Anterior cingulate cortex (tissue), 58 donors: ENCODE measurements at regions not wholly inside any gene's neighbourhood (a gene's known extent, or its start where the extent isn't known, plus 50 kb on each side); places are given as distances from the start of the nearest gene placed in this dataset.
"Not testable (repeated sequence)": the region's sequence is repeated elsewhere in the genome, so short reads cannot be mapped to it uniquely, and the experiment has no call there.

Source experiments
- DNase-seq, 58 donors: peaks; one replicate each; lab custom pipeline; 2025; lab: John Stamatoyannopoulos, UW

DNA sequence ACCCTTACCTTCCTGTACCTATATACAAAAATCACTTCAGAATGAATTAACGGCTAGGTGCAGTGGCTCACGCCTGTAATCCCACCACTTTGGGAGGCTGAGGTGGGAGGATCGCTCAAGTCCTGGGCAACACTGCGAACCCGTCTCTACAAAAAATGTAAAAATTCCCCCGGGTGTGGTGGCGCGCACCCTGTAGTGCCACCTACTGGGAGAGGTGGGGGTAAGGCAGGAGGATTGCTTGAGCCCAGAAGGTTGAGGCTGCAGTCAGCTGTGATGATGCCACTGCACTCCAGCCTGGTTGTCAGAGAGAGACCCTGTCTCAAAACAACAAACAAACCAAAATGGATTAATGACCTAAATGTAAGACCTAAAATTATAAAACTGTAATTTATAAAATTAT, 307.6 kb downstream of the SPATA31A1 start:
- DNase-seq, result not testable (repeated sequence)

DNA sequence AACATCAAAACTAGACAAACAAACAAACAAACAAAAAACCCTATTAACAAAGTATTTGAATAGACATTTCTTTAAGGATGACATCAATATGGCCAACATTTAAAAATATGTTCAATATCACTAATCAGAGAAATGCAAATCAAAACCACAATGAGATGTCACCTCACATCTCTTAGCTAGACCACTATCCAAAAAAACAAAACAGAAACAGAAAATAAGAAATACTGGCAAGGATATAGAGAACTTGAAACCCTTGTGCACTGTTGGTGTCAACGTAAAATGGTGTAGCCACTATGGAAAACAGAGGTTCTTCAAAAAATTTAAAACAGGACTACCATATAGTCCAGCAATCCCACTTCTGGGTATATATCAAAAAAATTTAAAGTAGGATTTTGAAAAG, 308.2 kb downstream of the SPATA31A1 start:
- DNase-seq, result not testable (repeated sequence)

DNA sequence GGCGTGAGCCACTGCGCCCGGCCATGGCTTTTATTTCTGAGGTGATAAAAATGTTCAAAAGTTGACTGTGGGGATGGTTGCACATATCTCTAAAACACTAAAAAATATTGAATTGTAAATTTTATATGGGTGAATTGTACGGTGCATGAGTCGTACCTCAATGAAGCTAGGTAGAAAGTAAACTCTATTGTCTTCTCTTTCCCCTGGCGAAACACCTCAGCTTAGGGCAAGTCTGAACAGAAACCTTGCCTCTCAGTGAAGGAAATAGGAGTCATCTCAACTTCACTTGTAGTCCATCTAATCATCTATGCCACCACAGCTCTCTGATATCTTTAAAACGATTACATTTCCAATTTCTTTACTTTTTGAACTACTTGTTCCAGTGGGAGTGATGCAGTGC, 309.6 kb downstream of the SPATA31A1 start:
- not testable (repeated sequence) for DNase-seq

DNA sequence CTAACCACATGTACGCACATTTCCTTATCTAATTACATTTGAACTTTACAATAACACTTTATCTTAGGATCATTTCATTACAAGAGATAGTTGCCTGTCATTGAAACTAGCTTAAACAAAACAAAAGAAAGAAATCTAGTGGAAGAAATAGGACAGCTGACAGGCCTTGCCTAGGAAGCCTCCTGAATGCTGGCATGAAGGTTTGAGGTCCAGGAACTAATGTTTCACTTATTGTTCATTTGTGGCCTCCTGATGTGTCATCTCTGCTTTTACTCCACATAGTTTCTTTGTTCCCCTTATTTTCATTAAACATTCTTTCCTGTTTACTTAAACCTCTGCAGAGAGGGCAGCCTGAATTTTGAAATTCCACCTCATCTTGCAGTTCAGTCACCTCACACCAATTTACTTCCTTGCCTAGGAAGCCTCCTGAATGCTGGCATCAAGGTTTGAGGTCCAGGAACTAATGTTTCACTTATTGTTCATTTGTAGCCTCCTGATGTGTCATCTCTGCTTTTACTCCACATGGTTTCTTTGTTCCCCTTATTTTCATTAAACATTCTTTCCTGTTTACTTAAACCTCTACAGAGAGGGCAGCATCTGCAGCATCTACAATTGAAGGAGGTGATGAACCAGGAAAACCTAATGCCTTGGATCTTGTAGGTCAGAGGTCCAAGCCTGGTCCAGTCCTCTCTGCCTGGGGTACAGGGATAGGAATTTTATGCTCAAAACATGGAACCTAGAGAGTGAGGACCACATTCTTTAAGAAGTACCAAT, 319.2 kb downstream of the SPATA31A1 start:
- not testable (repeated sequence) for DNase-seq

DNA sequence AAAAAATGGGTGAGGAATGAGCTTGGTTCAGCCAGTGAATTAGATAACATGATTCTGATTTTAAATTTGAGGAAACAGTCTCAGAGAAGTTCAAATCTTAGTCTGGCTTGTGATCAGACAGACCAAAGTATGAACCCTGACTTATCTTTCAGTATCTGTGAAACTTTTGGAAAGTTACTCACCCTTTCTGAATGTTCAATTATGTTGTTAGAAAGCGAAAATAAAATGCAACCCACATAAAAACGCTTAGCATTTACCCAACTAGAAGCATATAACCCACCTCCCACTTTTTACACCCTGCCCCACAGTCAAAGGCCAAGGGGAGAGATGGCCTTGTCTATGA, 319.7 kb downstream of the SPATA31A1 start:
- DNase-seq, result not testable (repeated sequence)

DNA sequence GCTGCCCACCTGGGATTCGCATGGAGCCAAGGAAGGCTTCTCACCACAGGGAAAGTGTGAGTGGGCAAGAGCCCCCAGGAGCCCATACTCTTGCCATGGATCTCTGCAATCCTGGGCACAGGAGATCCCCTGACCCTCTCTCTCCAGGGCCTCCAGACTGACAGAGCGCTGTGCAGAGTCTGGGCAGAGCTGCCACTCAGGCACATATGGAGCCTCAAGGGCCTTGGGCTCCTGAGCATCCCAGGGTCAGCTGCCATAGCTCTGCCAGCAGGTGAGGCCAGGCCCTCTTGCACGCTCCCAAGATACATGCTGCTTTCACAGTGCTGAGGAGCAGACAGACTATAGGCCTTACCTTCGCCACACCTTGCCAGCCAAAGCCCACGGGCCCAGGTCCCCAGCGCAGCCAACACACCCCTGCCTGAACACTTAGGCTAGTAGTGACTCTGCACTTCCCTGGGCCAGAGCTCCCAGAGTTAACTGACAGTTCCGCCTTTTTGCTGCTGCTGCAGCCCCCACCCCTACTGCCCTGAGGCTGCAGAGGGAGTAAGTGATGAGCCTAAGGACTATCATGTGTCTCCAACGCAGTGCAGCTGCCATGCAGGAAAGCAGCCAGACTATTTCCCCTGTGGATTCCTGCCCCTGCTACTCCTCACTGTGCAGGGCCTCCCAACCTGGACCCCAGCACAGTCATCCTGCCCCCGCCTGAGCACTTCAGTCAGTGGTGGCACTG, 323.2 kb downstream of the SPATA31A1 start:
- not testable (repeated sequence) for DNase-seq

DNA sequence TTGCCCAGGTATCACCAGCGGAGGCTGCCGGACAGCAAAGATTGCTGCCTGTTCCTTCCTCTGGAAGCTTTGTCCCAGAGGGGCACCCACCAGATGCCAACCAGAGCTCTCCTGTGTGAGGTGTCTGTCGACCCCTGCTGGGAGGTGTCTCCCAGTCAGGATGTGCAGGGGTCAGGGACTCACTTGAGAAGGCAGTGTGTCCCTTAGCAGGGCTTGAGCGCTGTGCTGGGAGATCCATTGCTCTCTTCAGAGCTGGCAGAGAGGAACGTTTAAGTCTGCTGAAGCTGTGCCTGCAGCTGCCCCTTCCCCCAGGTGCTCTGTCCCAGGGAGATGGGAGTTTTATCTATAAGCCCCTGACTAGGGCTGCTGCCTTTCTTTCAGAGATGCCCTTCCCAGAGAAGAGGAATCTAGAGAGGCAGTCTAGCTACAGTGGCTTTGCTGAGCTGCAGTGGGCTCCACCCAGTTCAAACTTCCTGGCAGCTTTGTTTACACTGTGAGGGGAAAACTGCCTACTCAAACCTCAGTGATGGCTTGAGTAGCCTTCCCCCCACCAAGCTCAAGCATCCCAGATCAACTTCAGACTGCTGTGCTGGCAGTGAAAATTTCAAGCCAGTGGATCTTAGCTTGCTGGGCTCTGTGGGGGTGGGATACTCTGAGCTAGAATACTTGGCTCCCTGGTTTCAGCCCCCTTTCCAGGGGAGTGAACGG, 325.4 kb downstream of the SPATA31A1 start:
- DNase-seq, result not testable (repeated sequence)

DNA sequence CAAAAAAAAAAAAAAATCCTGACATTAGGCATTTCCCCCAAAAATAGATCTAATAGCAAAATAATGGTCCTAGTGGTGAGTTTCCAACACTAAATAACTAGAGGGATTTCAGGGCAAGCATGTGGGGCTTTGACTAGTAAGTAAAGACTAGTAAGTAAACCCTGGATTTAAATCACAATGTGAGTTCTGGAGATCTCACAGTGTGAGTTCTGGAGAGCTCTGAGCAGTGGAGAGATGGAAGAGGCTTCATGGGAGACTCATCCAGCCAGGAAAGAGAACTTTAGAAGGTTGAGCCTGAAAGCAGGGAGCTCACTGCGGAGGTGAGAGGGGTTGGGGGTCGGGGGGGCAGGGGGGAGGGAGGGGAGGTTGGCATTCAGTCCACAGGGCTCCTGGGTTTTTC, 373.4 kb downstream of the SPATA31A1 start:
- not testable (repeated sequence) for DNase-seq

DNA sequence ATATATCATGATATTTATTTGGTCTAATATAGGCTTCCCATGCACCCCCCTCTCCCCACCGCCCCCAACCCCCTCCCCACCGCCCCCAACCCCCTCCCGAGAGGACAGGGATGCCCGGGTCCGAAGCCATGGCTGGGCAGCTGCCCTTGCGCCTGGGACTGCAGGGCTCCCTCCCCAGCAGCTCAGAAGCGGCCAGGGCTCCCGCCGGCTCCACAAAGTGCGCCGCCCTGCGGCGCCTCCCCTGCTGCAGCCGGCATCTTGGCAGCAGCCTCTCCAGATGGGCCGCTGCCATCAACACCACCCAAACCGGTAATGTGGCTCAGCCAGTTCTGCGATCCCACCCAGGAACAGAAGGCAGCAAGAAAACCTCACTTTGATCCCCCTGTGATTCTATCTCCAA, 389.4 kb downstream of the SPATA31A1 start:
- DNase-seq, result not testable (repeated sequence)

DNA sequence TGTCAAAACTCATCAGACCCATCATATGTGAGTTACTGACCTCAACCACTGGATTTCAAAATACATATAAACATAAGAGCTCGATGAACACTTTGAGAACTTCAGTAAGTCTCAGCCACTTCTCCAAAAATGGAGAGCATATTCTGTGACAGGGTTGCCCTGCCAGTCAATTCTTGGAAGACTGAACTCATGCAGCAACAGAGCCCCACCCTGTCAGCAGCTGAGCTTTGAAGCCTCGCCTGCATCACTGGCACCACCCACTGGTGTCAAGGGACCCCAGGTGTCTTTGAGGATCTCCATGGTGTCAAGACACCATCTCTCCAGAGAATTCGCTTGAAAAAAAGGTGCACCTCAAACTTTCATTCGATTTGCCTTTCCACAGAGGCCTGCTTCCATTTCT, 420.1 kb downstream of the SPATA31A1 start:
- not testable (repeated sequence) for DNase-seq

GRCh38 chr9:39791356-39791755, 435.9 kb downstream of the SPATA31A1 start:
- not testable (repeated sequence) for DNase-seq

DNA sequence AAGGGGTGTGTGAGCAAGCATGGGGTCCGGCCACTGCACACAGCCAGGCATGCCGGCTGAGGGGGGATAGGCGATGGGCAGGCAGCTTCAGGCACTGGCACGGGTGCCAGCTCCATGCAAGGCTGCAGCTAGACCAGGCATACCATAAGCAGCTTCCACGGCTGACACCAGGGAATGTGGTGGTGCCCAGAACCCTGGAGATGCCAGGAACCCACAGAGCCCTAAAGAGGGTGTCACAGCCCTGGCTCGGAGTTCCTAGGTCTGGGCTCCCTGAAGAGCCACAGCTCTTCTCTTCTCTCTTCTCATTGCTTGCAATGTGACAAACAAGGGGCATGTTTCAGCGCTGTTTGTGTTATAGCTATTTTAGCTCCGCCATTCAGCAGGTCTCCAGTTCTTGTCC, 442.5 kb downstream of the SPATA31A1 start:
- DNase-seq, result not testable (repeated sequence)

DNA sequence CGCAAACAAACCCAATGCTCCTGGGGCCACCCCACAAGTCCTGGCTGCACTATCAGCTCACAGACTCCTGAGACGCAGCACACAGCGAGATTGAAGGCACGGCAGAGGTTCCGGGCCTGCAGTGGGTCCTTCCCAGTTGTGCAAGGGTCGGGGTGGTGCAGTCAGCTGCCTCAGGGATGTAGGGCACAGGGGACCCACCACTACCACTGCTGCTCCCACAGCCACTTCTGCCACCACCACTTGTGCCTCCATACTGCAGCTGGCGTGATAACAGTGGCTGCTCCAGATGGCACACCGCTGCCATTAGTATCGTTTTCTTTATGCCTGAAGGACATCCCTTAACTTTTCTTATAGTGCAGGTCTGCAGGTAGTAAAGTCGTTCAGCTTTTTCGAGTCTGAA, 443.8 kb downstream of the SPATA31A1 start:
- DNase-seq, result not testable (repeated sequence)

- DNase-seq, result not testable (repeated sequence)
Observed at GRCh38 chr9:39802561-39802960, 447.1 kb downstream of the SPATA31A1 start.

- DNase-seq, result peak in 52 of 58 donors; percentile 2 to 85 (median 50)
Observed at GRCh38 chr9:39809401-39810226, 454.1 kb downstream of the SPATA31A1 start.

DNA sequence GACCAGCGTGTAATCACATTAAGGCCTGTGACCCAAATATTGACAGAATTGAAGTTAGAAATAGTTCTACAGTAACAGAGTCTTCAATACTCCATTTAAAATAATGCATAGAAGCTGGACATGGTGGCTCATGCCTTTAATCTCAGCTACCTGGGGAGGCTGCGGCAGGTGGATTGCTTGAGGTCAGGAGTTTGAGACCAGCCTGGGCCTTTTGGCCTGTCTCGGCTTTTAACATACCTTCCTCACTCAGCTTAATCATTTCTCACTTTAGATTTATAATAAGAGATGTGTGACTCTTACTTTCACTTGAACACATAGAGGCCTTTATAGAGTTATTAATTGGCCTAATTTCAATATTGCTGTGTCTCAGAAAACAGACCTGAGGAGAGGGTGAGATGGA, 454.9 kb downstream of the SPATA31A1 start:
- not testable (repeated sequence) for DNase-seq

GRCh38 chr9:39811615-39812014, 456.1 kb downstream of the SPATA31A1 start:
- DNase-seq, result not testable (repeated sequence)

DNA sequence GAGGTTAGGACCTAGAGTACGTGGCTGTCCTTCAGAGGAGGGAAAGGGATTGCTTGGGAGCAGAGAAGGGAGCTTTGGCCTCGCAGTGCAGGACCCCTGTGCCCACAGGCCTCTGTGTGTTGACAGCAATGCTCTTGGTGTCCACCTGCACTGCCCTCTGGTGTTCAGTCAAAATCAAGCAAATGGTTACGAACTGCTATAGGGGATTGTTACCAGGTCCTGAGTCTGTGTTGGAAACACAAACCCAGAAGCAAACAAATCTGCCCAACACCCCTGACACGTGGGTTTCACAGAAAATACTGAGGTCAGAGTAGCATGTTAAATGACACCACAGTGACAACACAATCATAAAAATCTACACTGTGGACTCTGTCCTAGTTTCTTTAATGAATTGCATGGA, 473.0 kb downstream of the SPATA31A1 start:
- not testable (repeated sequence) for DNase-seq
